Parathyroid adenoma (tissue), 2 donors: ENCODE measurements at regions not wholly inside any gene's neighbourhood (a gene's known extent, or its start where the extent isn't known, plus 50 kb on each side); places are given as distances from the start of the nearest gene placed in this dataset.

Experiments used
- H2AFZ ChIP-seq: fragments of 300-600 bp; sonication (generic); one replicate; pipeline ENCODE4 v1.7.0; 2017; ENCODE audit warnings: antibody characterized with exemption, mild to moderate bottlenecking
- H3K27ac ChIP-seq: fragments of 300-600 bp; sonication (generic); one replicate; pipeline ENCODE4 v1.7.0; 2017
- H3K27me3 ChIP-seq: fragments of 300-600 bp; sonication (generic); one replicate; pipeline ENCODE4 v1.7.0; 2017; ENCODE audit warnings: low read length; ENCODE audit not compliant: control insufficient read depth, insufficient read depth
- H3K36me3 ChIP-seq: fragments of 300-600 bp; sonication (generic); one replicate; pipeline ENCODE4 v1.7.0; 2017; ENCODE audit warnings: low read length; ENCODE audit not compliant: control insufficient read depth, insufficient read depth
- H3K4me1 ChIP-seq: fragments of 300-600 bp; sonication (generic); one replicate; pipeline ENCODE4 v1.7.0; 2017; ENCODE audit warnings: control low read depth
- H3K4me2 ChIP-seq: fragments of 300-600 bp; sonication (generic); one replicate; pipeline ENCODE4 v1.7.0; 2017; ENCODE audit warnings: low read length
- H3K4me3 ChIP-seq: fragments of 300-600 bp; sonication (generic); one replicate; pipeline ENCODE4 v1.7.0; 2017; ENCODE audit warnings: low read depth, low read length
- H3K79me2 ChIP-seq: fragments of 300-600 bp; sonication (generic); one replicate; pipeline ENCODE4 v1.7.0; 2017; ENCODE audit warnings: control low read depth
- H3K9ac ChIP-seq: fragments of 300-600 bp; sonication (generic); one replicate; pipeline ENCODE4 v1.7.0; 2017; ENCODE audit warnings: mild to moderate bottlenecking
- H3K9me3 ChIP-seq: fragments of 300-600 bp; sonication (generic); one replicate; pipeline ENCODE4 v1.7.0; 2017; ENCODE audit warnings: low read length; ENCODE audit not compliant: control insufficient read depth
- TF ChIP-seq, protein P1 (sequence below): fragments of 300-600 bp; sonication (generic); IDR thresholded peaks from one replicate; pipeline ENCODE4 v1.7.0; 2017; ENCODE audit warnings: antibody characterized with exemption, mild to moderate bottlenecking
- donor health status: primary hyperparathyroidism.

DNA sequence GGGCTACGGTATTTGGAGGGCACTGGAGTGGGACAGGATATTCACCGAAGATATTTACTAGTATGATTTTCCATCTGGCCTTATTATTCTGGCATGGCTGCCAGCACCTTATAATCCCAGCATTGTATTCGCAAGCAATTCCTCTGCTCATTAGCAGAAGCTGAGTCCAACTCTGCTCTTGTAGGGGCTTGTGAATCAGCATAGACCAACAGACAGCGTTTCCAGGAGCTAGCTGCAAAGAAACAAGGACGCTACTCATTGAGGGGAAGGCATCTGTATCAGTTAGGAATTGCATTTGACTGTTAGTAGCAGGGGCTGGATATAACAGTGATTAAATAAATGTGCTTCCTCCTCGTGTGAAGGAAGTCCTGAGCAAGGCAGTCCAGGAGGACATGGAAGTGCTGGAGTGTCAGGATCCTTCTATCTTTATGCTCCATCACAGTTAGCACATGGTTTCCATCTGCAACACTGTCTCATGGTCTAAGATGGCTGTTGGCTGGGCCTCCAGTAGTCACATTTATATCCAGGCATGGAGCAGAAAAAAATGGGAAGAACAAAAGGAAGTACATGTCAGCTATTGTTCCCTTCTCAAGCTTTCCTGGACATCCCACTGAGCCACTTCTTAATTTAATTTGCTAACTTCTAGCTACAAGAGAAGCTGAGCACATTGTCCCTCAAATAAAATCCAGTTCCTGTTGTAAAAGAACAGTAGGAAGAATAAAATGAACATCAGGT lies 214.1 kb downstream of the C1D start:
- H3K36me3 ChIP-seq = no peaks in the 10 kb centered on the region
- H3K9ac ChIP-seq = no peak overlapping the region
- H2AFZ ChIP-seq = no peak overlapping the region
- no peak overlapping the region for H3K4me3 ChIP-seq
- no peak overlapping the region for H3K4me2 ChIP-seq
- no peak overlapping the region for H3K27ac ChIP-seq
- H3K79me2 ChIP-seq = no peaks in the 10 kb centered on the region
- no peaks in the 10 kb centered on the region for H3K27me3 ChIP-seq
- H3K4me1 ChIP-seq = peaks cover 7% of the 10 kb centered on the region
- H3K9me3 ChIP-seq = no peaks in the 10 kb centered on the region
- TF ChIP-seq, protein P1, sequence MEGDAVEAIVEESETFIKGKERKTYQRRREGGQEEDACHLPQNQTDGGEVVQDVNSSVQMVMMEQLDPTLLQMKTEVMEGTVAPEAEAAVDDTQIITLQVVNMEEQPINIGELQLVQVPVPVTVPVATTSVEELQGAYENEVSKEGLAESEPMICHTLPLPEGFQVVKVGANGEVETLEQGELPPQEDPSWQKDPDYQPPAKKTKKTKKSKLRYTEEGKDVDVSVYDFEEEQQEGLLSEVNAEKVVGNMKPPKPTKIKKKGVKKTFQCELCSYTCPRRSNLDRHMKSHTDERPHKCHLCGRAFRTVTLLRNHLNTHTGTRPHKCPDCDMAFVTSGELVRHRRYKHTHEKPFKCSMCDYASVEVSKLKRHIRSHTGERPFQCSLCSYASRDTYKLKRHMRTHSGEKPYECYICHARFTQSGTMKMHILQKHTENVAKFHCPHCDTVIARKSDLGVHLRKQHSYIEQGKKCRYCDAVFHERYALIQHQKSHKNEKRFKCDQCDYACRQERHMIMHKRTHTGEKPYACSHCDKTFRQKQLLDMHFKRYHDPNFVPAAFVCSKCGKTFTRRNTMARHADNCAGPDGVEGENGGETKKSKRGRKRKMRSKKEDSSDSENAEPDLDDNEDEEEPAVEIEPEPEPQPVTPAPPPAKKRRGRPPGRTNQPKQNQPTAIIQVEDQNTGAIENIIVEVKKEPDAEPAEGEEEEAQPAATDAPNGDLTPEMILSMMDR = no peak

GRCh38 chr2:67851016-67851415 lies 211.8 kb downstream of the C1D start:
- Histone ChIP-seq H3K9me3 (no peaks in the 10 kb centered on the region), H3K36me3 (no peaks in the 10 kb centered on the region), H3K27me3 (no peaks in the 10 kb centered on the region), H3K4me2 (no peak overlapping the region), H2AFZ (no peak overlapping the region), H3K27ac (no peak overlapping the region), H3K9ac (no peak overlapping the region), H3K79me2 (no peaks in the 10 kb centered on the region), H3K4me1 (peaks cover under 1% of the 10 kb centered on the region), H3K4me3 (no peak overlapping the region)
- TF ChIP-seq, protein P1 = no peak

- Histone ChIP-seq H3K79me2 (no peaks in the 10 kb centered on the region), H3K4me1 (no peaks in the 10 kb centered on the region), H3K4me3 (no peak overlapping the region), H2AFZ (no peak overlapping the region), H3K36me3 (no peaks in the 10 kb centered on the region), H3K4me2 (no peak overlapping the region), H3K27ac (no peak overlapping the region), H3K9me3 (no peaks in the 10 kb centered on the region), H3K9ac (no peak overlapping the region), H3K27me3 (no peaks in the 10 kb centered on the region)
- TF ChIP-seq, protein P1 = no peak
These were observed 210.6 kb downstream of the C1D start for GRCh38 chr2:67851956-67852824.

GRCh38 chr2:67854103-67854743 lies 208.6 kb downstream of the C1D start:
- no peaks in the 10 kb centered on the region for H3K4me1 ChIP-seq
- no peak overlapping the region for H3K27ac ChIP-seq
- no peak overlapping the region for H3K4me2 ChIP-seq
- H3K36me3 ChIP-seq = no peaks in the 10 kb centered on the region
- TF ChIP-seq, protein P1 = no peak
- H2AFZ ChIP-seq = no peak overlapping the region
- no peaks in the 10 kb centered on the region for H3K9me3 ChIP-seq
- no peak overlapping the region for H3K4me3 ChIP-seq
- H3K9ac ChIP-seq = no peak overlapping the region
- no peaks in the 10 kb centered on the region for H3K27me3 ChIP-seq
- H3K79me2 ChIP-seq = no peaks in the 10 kb centered on the region
